Astrocyte of the cerebellum (primary cell): ENCODE measurements at regions not wholly inside any gene's neighbourhood (a gene's known extent, or its start where the extent isn't known, plus 50 kb on each side); places are given as distances from the start of the nearest gene placed in this dataset.

Experiments used
- DNase-seq: peaks from one replicate; pipeline ENCODE4 v3.0.0-alpha.2; 2011; ENCODE audit warnings: low read depth
- H3K4me3 ChIP-seq: 2 replicates; pipeline ENCODE4 v1.5.1; 2011; ENCODE audit warnings: mild to moderate bottlenecking, low read depth, low read length, moderate library complexity
- CTCF ChIP-seq: IDR thresholded peaks from 2 replicates; pipeline ENCODE4 v1.5.1; 2012; ENCODE audit warnings: low read length, low read depth, moderate library complexity, mild to moderate bottlenecking; ENCODE audit errors: missing control alignments
- in situ Hi-C: cut with HindIII; loops from 2 replicates; pipeline ENCODE4 v1.10.0; 2017; ENCODE audit warnings: low sequenced_read_pairs

GRCh38 chrX:28085653-28086052 is 104.4 kb upstream of the DCAF8L1 start:
- DNase-seq: no peak
- no peak for TF ChIP-seq CTCF
- H3K4me3 ChIP-seq: no peak overlapping the region
- in situ Hi-C loops: no loop called here

- no peak for DNase-seq
- in situ Hi-C loops: no loop called here
- TF ChIP-seq CTCF: no peak
- no peak overlapping the region for H3K4me3 ChIP-seq
Observed at GRCh38 chrX:28058901-28059300, 77.7 kb upstream of the DCAF8L1 start.

GRCh38 chrX:28042826-28043564 is 61.7 kb upstream of the DCAF8L1 start:
- DNase-seq: no peak
- in situ Hi-C loops: no loop called here
- no peak overlapping the region for H3K4me3 ChIP-seq
- no peak for TF ChIP-seq CTCF

GRCh38 chrX:28042260-28042659 is 61.0 kb upstream of the DCAF8L1 start:
- TF ChIP-seq CTCF: no peak
- no peak overlapping the region for H3K4me3 ChIP-seq
- DNase-seq: no peak
- in situ Hi-C loops: no loop called here

- TF ChIP-seq CTCF: no peak
- no peak overlapping the region for H3K4me3 ChIP-seq
- in situ Hi-C loops: no loop called here
- DNase-seq: no peak
Observed at GRCh38 chrX:28039258-28039657, 58.0 kb upstream of the DCAF8L1 start.
